Inferior parietal cortex (tissue), 1 donor: ENCODE measurements at regions not wholly inside any gene's neighbourhood (a gene's known extent, or its start where the extent isn't known, plus 50 kb on each side); places are given as distances from the start of the nearest gene placed in this dataset.
"Not testable (repeated sequence)": the region's sequence is repeated elsewhere in the genome, so short reads cannot be mapped to it uniquely, and the experiment has no call there.

Source experiments
- DNase-seq: peaks from one replicate; pipeline ENCODE4 v3.0.0-alpha.2; 2016; ENCODE audit errors: extremely low spot score

DNA sequence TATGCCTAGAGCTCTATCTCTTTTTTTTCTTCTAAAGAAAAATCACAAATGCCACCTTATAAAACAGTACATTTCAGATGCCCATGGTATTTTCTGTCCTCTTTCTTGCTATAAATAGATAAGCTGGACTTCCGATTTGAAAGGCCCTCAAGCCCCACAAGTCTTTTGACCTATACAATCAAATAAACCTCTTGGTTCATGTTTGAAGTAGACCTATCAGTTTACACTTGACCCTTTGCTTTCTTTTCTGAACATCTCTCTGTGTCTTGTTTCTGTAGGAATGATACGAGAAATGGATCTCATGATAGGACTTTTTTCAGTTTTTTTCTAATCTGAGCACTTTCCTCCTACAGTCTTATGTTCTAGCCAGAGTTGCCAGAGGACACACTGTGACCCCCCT, 327.2 kb downstream of the SOX9 start:
- DNase-seq = no peak

DNA sequence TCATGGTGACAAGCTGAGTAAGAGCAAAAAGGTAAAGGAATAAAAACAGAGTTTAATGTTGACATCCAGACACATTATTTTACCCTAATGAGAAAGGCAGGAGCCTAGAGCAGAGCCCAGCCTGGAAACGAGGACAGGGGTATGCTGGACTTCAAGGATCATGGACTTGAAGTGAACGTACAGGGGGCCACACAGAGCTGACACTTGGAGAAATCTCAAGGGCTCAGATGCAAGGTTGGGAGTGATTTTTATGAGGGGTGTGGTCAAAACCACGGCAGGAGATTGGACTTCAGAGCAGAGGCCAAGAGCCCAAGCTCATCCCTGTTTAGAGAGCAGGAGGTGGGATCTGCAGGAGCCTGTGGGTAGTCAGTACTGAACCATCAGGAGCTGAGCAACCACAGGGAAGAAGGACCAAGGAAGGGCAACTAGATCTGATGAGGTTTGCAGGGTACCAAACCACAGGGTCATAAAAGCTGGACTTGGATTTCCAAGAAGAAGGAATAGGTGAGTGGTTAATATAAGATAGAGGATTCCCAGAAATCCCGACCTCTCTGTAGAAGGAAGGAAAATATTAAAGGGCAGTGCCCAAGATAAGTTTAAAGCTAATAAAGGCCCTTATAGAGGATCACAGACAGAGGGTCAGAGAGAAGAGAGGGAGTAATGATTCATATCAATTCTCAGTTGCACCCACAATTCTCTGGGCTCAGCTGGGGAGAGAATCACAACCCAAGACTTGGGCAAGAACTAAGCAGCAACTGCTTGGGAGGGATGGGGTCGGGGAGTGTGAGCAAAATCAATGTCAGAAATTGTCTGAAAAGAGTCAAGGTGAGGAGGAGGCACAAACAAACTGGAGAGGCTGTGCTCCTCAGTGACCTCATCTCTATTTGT, 331.7 kb downstream of the SOX9 start:
- DNase-seq = no peak

GRCh38 chr17:72454342-72454741, 333.5 kb downstream of the SOX9 start:
- no peak for DNase-seq

DNA sequence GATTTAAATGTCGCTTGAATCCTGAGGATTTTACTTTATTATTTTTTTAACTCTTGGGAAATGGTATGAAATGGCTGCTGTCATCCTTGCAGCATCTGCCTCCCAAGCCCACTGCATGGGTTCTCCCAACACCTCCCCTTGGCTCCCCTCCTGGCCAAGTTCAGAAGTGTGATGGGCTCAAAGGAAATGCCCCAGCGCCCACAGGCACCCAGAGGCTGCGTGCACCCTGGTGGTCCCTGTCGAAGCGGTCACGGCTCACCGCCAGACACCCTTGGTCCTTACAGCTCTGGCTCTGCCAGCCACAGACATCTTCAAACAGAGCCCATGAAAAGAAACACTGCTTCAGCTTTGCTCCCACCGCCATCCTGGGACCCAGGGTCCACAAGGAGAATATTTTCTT, 334.7 kb downstream of the SOX9 start:
- no peak for DNase-seq

DNA sequence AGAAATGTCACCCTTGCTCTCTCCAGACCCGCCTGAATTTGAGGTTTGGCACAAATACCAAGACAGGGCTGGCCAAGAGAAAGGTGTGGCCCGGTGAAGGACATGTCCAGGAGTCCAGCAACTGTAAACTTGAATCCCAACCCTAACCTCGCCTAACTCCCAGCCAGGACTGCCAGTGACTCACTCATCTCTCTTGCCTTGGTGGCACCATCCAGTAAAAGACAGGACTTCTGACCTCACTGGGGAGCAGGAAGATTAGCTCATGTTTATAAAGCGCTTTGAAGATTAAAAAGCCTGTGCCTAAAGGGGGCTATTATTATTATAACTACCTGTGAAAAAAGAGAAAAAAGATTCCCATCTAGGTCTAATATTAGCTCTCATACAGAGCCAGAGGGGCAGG, 335.3 kb downstream of the SOX9 start:
- DNase-seq = no peak

GRCh38 chr17:72457712-72458111, 336.9 kb downstream of the SOX9 start:
- no peak for DNase-seq

DNA sequence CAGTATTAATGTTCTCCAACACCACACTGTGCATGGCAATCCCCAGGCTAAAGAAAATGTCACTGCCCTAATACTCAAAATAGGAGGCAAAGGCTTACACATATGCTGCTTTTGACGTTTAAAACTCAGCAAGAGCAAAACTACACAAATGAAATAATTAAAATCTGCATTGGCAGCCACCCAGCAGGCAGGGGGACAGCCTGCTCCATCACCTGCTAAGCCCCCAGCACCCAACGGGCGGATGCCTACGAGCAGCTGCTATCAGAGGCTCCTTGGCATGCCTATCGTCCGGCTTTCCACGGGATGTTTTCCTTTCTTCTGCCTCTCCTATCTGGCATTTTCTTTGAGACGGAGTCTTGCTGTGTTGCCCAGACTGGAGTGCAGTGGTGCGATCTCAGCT, 337.5 kb downstream of the SOX9 start:
- DNase-seq = no peak

GRCh38 chr17:72460711-72461110, 339.9 kb downstream of the SOX9 start:
- no peak for DNase-seq

DNA sequence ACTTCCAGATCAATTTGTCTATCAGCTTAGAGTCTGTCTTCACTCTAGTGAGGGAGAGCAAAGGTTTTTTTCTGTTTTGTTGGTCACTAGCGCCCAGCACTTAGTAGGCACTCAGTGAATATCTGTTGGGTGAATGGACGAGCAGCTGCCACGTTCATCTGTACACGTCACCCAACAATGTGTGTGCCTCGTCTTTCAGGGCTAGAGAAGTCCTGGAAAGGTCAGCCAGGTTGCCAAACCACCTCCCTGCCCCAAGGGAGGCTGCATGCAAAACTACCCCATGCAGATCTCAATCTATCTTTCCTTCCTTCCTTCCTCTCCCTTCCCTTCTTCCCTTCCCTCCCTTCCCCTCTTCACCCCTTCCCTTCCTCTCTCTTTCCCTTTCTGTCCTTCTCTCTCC, 340.9 kb downstream of the SOX9 start:
- no peak for DNase-seq

DNA sequence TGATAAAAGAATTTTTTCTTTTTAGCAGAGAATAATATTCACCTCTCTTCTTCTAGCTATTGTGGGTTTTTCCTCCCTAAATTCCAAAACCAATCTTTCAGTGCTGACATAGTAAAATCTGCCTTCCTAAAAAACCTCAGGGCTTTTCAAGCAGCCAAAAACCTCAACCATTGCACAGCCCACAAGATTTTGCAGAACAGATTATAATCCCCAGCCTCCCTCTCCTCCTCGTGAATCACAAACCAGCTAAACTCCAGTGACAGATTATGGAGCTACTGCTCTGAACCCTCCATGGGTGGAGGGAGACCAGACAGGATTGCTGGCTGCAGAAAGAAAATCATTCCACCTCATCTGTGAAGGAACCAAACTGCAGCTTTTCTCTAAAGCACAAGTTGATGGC, 341.6 kb downstream of the SOX9 start:
- no peak for DNase-seq

GRCh38 chr17:72462814-72463213, 342.0 kb downstream of the SOX9 start:
- no peak for DNase-seq

DNA sequence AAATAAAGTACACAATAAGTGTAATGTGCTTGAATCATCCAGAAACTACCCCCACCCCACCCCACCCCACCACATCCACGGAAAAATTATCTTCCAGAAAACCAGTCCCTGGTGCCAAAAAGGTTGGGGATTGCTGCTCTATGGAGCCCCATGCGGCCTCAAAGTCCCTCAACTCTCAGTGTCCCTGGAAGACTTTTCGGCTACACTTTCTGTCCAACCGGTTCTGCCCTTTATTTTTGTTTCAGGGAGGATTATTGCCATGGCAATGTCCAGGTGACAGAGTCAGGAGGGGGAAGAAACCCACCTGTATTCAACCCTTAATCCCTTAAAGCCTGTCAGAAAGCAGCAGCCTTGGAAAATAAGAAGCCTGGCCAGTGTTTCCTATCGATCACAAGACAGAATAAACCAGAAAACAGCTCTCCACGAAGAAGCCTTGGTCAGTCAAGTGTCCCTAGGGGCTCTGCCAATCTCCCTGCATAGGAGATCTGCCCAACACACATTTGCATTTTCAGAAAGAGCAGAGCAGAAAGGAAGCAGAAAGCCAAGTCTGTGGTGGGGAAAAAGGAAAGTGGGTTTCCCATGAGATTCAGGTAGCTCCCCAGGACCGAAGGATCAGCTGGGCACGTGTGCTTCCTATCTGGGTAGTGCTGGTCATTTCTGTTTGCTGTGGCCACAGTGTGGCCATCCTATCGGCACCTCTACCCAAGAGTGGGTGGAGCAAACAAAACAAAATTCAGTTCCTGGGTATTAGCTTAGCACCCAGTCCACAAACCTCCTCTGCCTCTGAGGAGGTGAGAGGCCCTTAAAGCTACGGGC, 342.7 kb downstream of the SOX9 start:
- DNase-seq = no peak

DNA sequence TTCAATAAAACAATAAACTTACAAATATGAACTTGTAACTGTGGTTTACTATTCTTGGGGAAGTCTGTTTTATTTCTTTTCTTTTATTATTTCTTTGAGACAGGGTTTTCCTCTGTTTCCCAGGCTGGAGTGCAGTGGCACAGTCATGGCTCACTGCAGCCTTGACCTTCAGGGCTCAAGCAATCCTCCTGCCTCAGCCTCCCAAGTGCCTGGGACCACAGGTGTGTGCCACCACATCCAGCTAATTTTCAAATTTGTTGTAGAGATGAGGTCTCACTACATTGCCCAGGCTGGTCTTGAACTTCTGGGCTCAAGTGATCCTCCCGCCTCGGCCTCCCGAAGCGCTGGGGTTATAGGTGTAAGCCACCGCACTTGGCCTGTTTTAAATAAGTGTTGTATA, 343.4 kb downstream of the SOX9 start:
- not testable (repeated sequence) for DNase-seq

- DNase-seq = no peak
Measured at GRCh38 chr17:72465191-72466024, 344.6 kb downstream of the SOX9 start.

- DNase-seq = no peak
Measured at GRCh38 chr17:72466199-72466598, 345.4 kb downstream of the SOX9 start.

DNA sequence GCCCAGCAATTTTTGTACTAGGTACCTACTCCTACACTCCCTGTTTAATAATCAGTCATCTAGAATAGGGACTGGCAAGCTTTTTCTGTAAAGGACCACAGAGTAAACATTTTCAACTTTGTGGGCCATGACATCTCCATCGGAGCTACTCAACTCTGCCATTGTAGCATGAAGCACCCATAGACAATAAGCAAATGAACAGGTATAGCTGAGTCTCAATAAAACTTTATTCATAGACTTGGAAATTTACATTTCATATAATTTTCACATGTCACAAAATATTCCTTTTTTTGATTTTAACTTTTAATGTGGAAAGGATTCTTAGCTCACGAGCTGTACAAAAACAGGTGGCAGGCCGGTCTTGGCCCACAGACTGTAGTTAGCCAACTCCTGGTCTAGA, 345.8 kb downstream of the SOX9 start:
- DNase-seq = no peak

DNA sequence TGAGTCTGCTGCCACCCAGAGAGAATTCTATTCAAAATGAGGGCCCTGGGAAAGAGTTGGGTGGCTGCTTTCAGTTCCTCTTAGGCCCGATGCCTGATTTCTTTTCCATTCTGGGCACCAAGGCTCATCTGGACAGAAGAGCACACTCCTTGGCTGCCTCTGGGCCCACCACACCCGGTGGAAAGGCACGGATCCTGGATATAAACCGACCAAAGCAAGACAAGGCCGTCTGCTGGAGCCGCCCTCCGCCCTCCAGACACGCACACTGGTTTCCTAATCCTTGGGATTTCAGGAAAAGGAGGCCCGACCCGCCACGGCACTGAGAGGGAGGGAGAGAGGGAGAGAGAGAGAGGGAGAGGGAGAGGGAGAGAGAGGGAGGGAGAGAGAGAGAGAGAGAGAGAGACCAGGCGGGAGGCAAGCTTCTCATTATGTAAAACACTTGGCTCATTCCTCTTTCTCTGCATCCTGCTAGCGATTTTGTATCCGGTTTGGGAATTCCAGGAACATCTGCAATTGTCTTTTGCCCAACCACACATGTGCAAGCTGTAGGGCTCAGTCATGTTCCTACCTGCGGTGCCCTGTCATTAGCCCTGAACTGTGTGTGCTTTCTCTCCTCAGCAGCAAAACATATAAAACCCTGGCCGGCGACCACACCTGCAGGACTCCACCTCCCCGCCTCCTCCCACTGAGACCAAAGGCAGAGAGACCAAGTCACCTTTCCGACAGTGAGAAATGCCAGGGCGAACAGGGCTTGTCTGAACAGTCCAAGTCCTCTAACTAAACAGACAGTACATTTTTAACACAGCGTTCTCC, 347.2 kb downstream of the SOX9 start:
- DNase-seq = no peak

- DNase-seq = no peak
Measured at GRCh38 chr17:72468841-72469240, 348.0 kb downstream of the SOX9 start.

DNA sequence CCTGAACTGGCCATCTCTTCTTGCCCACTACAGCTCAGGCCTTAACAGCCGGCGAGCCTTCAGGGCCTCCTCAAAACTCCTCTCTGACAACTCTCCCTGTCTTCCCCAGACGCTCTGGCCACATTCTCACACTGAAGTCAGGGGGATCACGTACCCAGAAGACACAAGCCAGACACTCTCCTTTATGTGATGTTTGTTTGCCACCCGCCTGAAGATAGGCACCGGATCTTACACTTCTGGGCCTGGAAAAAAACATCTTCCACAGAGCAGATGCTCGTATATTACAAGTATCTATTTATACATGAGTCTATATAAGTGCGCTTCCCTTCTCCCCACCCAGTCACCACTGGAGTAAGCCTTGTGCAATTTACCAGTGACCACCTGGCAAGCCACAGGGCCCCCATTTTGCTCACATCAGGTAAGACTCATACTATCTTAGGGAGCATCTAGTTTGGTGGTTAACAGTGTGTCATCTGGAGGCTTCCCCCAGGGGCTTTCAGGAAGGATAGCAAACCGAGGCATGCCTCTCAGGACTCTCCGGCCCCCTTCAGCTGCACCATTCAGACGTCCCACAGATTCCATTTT, 349.4 kb downstream of the SOX9 start:
- no peak for DNase-seq

DNA sequence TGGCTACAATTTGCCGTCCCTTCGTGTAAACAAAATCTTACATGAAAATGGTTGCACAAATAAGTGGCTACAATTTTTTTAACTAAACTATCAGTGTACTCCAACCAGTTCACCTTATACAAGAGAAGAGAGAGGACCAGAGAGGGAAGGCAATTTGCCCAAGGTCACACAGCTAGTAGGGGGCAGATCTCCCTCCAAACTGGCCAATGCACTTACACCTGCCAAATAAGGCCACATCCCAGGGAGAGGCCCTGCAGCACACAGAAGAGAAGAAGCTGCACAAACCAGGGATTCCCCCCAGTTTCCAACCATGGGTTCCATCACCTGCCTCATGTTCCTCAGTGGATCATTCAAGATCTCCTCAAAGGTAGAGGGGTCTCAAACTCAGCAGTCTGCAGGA, 349.9 kb downstream of the SOX9 start:
- DNase-seq = no peak

DNA sequence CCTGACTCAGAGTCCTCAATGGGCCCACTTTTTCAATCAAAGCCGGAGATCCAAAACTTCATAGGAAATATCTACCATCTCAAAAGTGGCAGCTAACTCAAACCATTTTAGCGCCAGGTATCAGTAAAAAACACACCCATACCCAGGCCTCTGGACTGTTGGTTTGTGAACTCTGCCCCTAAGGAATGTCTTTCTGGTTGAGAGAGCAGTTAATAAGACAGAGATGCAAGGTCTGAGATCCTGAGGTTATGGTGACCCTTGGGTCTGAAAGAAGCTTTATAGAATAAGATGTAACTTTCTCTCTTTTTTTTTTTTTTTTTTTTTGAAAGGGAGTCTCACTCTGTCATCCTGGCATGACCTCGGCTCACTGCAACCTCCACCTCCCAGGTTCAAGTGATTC, 350.5 kb downstream of the SOX9 start:
- DNase-seq = no peak
